ENCODE measurements at regions not wholly inside any gene's neighbourhood (a gene's known extent, or its start where the extent isn't known, plus 50 kb on each side); places are given as distances from the start of the nearest gene placed in this dataset.

GRCh38 chr2:150168595-150169236, 318.8 kb downstream of the RND3 start:
- TF ChIP-seq TCF12 (IDR thresholded peaks at IDR 0.05) = no peak
- TF ChIP-seq POLR2AphosphoS5 (IDR thresholded peaks at IDR 0.05; ENCODE audit: low read depth, low read length) = no peak
- TF ChIP-seq GABPA (IDR thresholded peaks at IDR 0.05; ENCODE audit: low read depth) = no peak
- no peak for TF ChIP-seq CTCF (IDR thresholded peaks at IDR 0.05)
- no peak for TF ChIP-seq JUND (IDR thresholded peaks at IDR 0.05)
- no peak for TF ChIP-seq TAF1 (IDR thresholded peaks at IDR 0.05; ENCODE audit: borderline replicate concordance, low read depth, low read length)
- TF ChIP-seq RFX5 (IDR thresholded peaks at IDR 0.05; ENCODE audit: low read length) = no peak
- no peak for TF ChIP-seq PBX3 (IDR thresholded peaks at IDR 0.05)
- TF ChIP-seq RCOR1 (IDR thresholded peaks at IDR 0.05; ENCODE audit: low read length) = no peak
- TF ChIP-seq YY1 (IDR thresholded peaks at IDR 0.05; ENCODE audit: low read depth) = no peak
- no peak for TF ChIP-seq MEF2A (IDR thresholded peaks at IDR 0.05; ENCODE audit: borderline replicate concordance, low read depth)
- no peak for TF ChIP-seq RAD21 (IDR thresholded peaks at IDR 0.05; ENCODE audit: low read length)
